ENCODE measurements at regions not wholly inside any gene's neighbourhood (a gene's known extent, or its start where the extent isn't known, plus 50 kb on each side); places are given as distances from the start of the nearest gene placed in this dataset.

GRCh38 chr14:105935384-105935783 is 409.0 kb downstream of the TMEM121 start:
- TF ChIP-seq ZNF274 (IDR thresholded peaks at IDR 0.05; ENCODE audit: low read depth, low read length) (no peak), YY1 (IDR thresholded peaks at IDR 0.05; ENCODE audit: insufficient read depth, insufficient read length) (no peak), SUZ12 (IDR thresholded peaks at IDR 0.05; ENCODE audit: extremely low read depth, insufficient read depth, insufficient read length) (no peak)

All from NT2/D1 (cell line).